K562 (cell line): ENCODE measurements at regions not wholly inside any gene's neighbourhood (a gene's known extent, or its start where the extent isn't known, plus 50 kb on each side); places are given as distances from the start of the nearest gene placed in this dataset.

Experiments used
- ATAC-seq: fragments of 200-7000 bp; cut with Tn5 transposase; 3 replicates; pipeline ENCODE4 v1.9.1; 2020; ENCODE audit warnings: moderate library complexity
- BruUV-seq: library from RNA; stranded (reverse); fragments of 400-500 nt; replicated peaks from 2 replicates; lab custom pipeline; 2021; lab: Mats Ljungman, UMichigan
- CTCF ChIA-PET: fragments of 300-600 bp; formaldehyde crosslinking; extraction: SDS; loops from one replicate; lab custom pipeline; 2021; ENCODE audit warnings: low intra/inter-chr PET ratio; lab: Yijun Ruan, JAX
- POLR2A ChIA-PET: fragments of 300-600, 350-650 bp; sonication (Branson Sonifier 250); formaldehyde crosslinking; extraction: SDS; loops from one replicate; lab custom pipeline; 2021; ENCODE audit warnings: antibody characterized with exemption, inconsistent platforms; lab: Yijun Ruan, JAX
- DNase-seq, 4 experiments: peaks; one replicate each; pipeline versions ENCODE4 v3.0.0 to v3.0.0-alpha.2; 2011 to 2018; ENCODE audit warnings: low spot score in 3 of 4, mixed read lengths in 3 of 4; ENCODE audit errors: extremely low read depth in 1 of 4
- FAIRE-seq: peaks from 2 replicates; lab custom pipeline; 2011; peaks lifted over from hg19 to GRCh38; lab: Jason Lieb, UNC
- H2AFZ ChIP-seq: 2 replicates; pipeline ENCODE4 v1.6.0; 2011; ENCODE audit warnings: low read depth, low read length, control low read depth, inconsistent platforms
- H3K27ac ChIP-seq: fragments of 200-600 bp; 3 replicates; pipeline ENCODE4 v1.8.0; 2011; ENCODE audit warnings: low read depth, mild to moderate bottlenecking, control low read depth, inconsistent platforms, low read length, moderate library complexity, mixed read lengths; ENCODE audit errors: extremely low read depth
- H3K27me3 ChIP-seq, 2 experiments: fragments of 300-600 bp in 1 of 2; 2 replicates in 1 of 2; 3 replicates in 1 of 2; pipeline versions ENCODE4 v1.6.0 to v1.8.0; 2011; ENCODE audit warnings: inconsistent platforms in 2 of 2, low read length in 2 of 2, mild to moderate bottlenecking in 1 of 2, mixed read lengths in 1 of 2, moderate library complexity in 1 of 2; ENCODE audit not compliant: control insufficient read depth in 2 of 2, insufficient read depth in 2 of 2
- H3K36me3 ChIP-seq: fragments of 300-600 bp; 3 replicates; pipeline ENCODE4 v1.8.0; 2011; ENCODE audit warnings: mild to moderate bottlenecking, low read length, inconsistent platforms; ENCODE audit not compliant: control insufficient read depth, insufficient read depth
- H3K4me1 ChIP-seq, 2 experiments: fragments of 200-600 bp in 1 of 2; replicated peaks in 1 of 2; 2 replicates in 1 of 2; 3 replicates in 1 of 2; pipeline versions ENCODE4 v1.5.1 to v1.8.0; 2011; ENCODE audit warnings: inconsistent platforms in 2 of 2, low read length in 2 of 2, mild to moderate bottlenecking in 1 of 2, mixed read lengths in 1 of 2, moderate library complexity in 1 of 2; ENCODE audit not compliant: control insufficient read depth in 2 of 2, insufficient read depth in 2 of 2
- H3K4me2 ChIP-seq: 2 replicates; pipeline ENCODE4 v1.6.1; 2011; ENCODE audit warnings: low read length, control low read depth, inconsistent platforms, mixed read lengths; ENCODE audit not compliant: insufficient read depth
- H3K4me3 ChIP-seq: fragments of 200-600 bp; sonication (generic), shearing (Covaris generic); 2 replicates; pipeline ENCODE4 v1.5.1; 2016; ENCODE audit warnings: control low read depth, inconsistent platforms
- H3K79me2 ChIP-seq: fragments of 200-600 bp; 3 replicates; pipeline ENCODE4 v1.8.0; 2011; ENCODE audit warnings: low read length, inconsistent platforms; ENCODE audit not compliant: control insufficient read depth, insufficient read depth
- H3K9ac ChIP-seq, 2 experiments: 2 replicates each; pipeline versions ENCODE4 v1.6.0 to v1.6.1; 2011; ENCODE audit warnings: low read depth in 2 of 2, low read length in 2 of 2, control low read depth in 1 of 2, inconsistent platforms in 1 of 2, mild to moderate bottlenecking in 1 of 2, mixed read lengths in 1 of 2; ENCODE audit not compliant: insufficient read depth in 1 of 2
- H3K9me1 ChIP-seq: one replicate; pipeline ENCODE4 v1.6.0; 2011; ENCODE audit warnings: inconsistent platforms, mild to moderate bottlenecking, low read length, moderate library complexity; ENCODE audit not compliant: control insufficient read depth, insufficient read depth
- H3K9me3 ChIP-seq: replicated peaks from 2 replicates; pipeline ENCODE4 v1.5.1; 2011; ENCODE audit warnings: low read depth, low read length, inconsistent platforms; ENCODE audit not compliant: control insufficient read depth, insufficient read depth
- H4K20me1 ChIP-seq: replicated peaks from 2 replicates; pipeline ENCODE4 v1.6.1; 2011; ENCODE audit warnings: low read length, inconsistent platforms, mixed read lengths; ENCODE audit not compliant: control insufficient read depth, insufficient read depth
- CBFB ChIP-seq: sonication (generic); formaldehyde crosslinking; IDR thresholded peaks from 2 replicates; pipeline ENCODE4 v1.4.0; 2020; ENCODE audit warnings: mild to moderate bottlenecking, missing genetic modification reagents
- CCAR2 ChIP-seq: fragments of 200-400 bp; formaldehyde crosslinking; IDR thresholded peaks from 2 replicates; pipeline ENCODE4 v1.6.1; 2017; ENCODE audit warnings: mild to moderate bottlenecking, low read depth, low read length
- E2F3 ChIP-seq: fragments of 250-450 bp; sonication (Bioruptor Pico); IDR thresholded peaks from 2 replicates; pipeline ENCODE4 v1.4.0; 2020; ENCODE audit warnings: mild to moderate bottlenecking
- HNRNPLL ChIP-seq: fragments of 200-400 bp; formaldehyde crosslinking; IDR thresholded peaks from 2 replicates; pipeline ENCODE4 v1.6.1; 2017; ENCODE audit warnings: low read length, low read depth, mild to moderate bottlenecking; ENCODE audit not compliant: poor library complexity, severe bottlenecking
- IFI16 ChIP-seq: fragments of 250-450 bp; sonication (Bioruptor Pico); IDR thresholded peaks from 2 replicates; pipeline ENCODE4 v2.1.2; 2022; ENCODE audit warnings: mild to moderate bottlenecking, inconsistent platforms
- JUNB ChIP-seq: fragments of 450-650 bp; formaldehyde crosslinking; conservative IDR thresholded peaks from 2 replicates; pipeline ENCODE4 v1.4.0; 2020; ENCODE audit warnings: mild to moderate bottlenecking
- KLF6 ChIP-seq: fragments of 250-450 bp; sonication (Bioruptor Pico); IDR thresholded peaks from 2 replicates; pipeline ENCODE4 v1.4.0; 2020; ENCODE audit warnings: mild to moderate bottlenecking, moderate library complexity, borderline replicate concordance
- RBM39 ChIP-seq: fragments of 200-400 bp; formaldehyde crosslinking; optimal IDR thresholded peaks from 2 replicates; pipeline ENCODE3; 2018; ENCODE audit warnings: low read depth, low read length
- SIX5 ChIP-seq, 2 experiments: IDR thresholded peaks; 2 replicates each; pipeline ENCODE4 v1.6.1; 2011; ENCODE audit warnings: low read length in 2 of 2, borderline replicate concordance in 1 of 2, low read depth in 1 of 2, mild to moderate bottlenecking in 1 of 2, moderate library complexity in 1 of 2; ENCODE audit not compliant: insufficient read depth in 1 of 2
- TAF15 ChIP-seq: fragments of 200-400 bp; formaldehyde crosslinking; IDR thresholded peaks from 2 replicates; pipeline ENCODE4 v1.6.1; 2017; ENCODE audit warnings: mild to moderate bottlenecking, low read depth, low read length, moderate library complexity
- XRCC4 ChIP-seq: IDR thresholded peaks from one replicate; pipeline ENCODE4 v1.6.1; 2011; ENCODE audit not compliant: insufficient read depth, insufficient read length; ENCODE audit errors: extremely low read depth
- ZNF165 ChIP-seq: fragments of 250-450 bp; sonication (Bioruptor Pico); IDR thresholded peaks from 2 replicates; pipeline ENCODE4 v1.4.0; 2020; ENCODE audit warnings: borderline replicate concordance
- ZNF239 ChIP-seq: fragments of 250-450 bp; sonication (Bioruptor Pico); IDR thresholded peaks from 2 replicates; pipeline ENCODE4 v1.4.0; 2020; ENCODE audit warnings: mild to moderate bottlenecking
- WGBS: fragments of 100-300 bp; shearing (Covaris generic); methylation state at CpG from one replicate; pipeline ENCODE4 v1.1.6; 2016; ENCODE audit warnings: low coverage, mixed read lengths; ENCODE audit not compliant: insufficient coverage; ENCODE audit errors: missing lambda C conversion rate; 5-methylcytosine and 5-hydroxymethylcytosine counted together
- in situ Hi-C: fragments of 300-500 bp; cut with MboI; formaldehyde crosslinking; loops from 4 replicates; pipeline ENCODE4 v1.15.0; 2018; ENCODE audit warnings: inconsistent platforms, mixed read lengths
- intact Hi-C: fragments of 100-400 bp; cut with micrococcal nuclease; formaldehyde crosslinking; loops from 2 replicates; pipeline ENCODE4 v1.14.2; 2022
- TF ChIP-seq, protein P1 (sequence below): fragments of 450-650 bp; IDR thresholded peaks from 2 replicates; pipeline ENCODE4 v1.7.0; 2016; ENCODE audit warnings: borderline replicate concordance
- TF ChIP-seq, protein P2 (sequence below): fragments of 250-450 bp; sonication (Bioruptor Pico); IDR thresholded peaks from 2 replicates; pipeline ENCODE4 v1.4.0; 2020

DNA sequence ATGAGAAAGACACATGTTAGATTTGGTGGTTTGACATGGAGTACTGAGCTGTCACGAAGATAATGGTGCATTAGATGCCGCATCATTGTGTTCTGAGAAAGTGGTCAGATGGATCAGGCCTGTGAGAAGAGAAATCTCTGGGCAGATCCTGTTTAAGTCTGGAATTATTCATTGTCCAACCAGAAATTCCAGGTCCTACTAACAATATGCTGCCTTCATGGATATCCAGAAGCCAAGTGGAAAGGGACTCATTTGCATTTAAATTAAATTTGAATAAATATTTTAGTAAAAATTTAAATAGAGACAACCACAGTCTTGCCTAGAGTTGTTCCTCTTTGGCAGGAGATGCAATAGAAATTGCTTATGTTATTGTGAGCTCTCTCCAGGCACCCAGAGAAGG is 330.5 kb upstream of the TMEM132C start:
- ATAC-seq = no peak
- no peak overlapping the region for H3K4me2 ChIP-seq
- no peaks in the 10 kb centered on the region for H3K79me2 ChIP-seq
- H3K36me3 ChIP-seq = no peaks in the 10 kb centered on the region
- WGBS = 0% methylated on average over 2 of the region's 2 CpGs
- DNase-seq = no peak
- H3K27me3 ChIP-seq = no peaks in the 10 kb centered on the region
- ChIA-PET CTCF (no interaction called here), POLR2A (no interaction called here)
- no peak overlapping the region for H3K9ac ChIP-seq
- TF ChIP-seq KLF6 = no peak
- TF ChIP-seq JUNB = no peak
- no peak for TF ChIP-seq CCAR2
- TF ChIP-seq, protein P1, sequence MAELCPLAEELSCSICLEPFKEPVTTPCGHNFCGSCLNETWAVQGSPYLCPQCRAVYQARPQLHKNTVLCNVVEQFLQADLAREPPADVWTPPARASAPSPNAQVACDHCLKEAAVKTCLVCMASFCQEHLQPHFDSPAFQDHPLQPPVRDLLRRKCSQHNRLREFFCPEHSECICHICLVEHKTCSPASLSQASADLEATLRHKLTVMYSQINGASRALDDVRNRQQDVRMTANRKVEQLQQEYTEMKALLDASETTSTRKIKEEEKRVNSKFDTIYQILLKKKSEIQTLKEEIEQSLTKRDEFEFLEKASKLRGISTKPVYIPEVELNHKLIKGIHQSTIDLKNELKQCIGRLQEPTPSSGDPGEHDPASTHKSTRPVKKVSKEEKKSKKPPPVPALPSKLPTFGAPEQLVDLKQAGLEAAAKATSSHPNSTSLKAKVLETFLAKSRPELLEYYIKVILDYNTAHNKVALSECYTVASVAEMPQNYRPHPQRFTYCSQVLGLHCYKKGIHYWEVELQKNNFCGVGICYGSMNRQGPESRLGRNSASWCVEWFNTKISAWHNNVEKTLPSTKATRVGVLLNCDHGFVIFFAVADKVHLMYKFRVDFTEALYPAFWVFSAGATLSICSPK = no peak
- no peak for TF ChIP-seq RBM39
- no peak for TF ChIP-seq HNRNPLL
- TF ChIP-seq CBFB (CRISPR knock-in tag) = no peak
- no peak for TF ChIP-seq ZNF239
- TF ChIP-seq, protein P2, sequence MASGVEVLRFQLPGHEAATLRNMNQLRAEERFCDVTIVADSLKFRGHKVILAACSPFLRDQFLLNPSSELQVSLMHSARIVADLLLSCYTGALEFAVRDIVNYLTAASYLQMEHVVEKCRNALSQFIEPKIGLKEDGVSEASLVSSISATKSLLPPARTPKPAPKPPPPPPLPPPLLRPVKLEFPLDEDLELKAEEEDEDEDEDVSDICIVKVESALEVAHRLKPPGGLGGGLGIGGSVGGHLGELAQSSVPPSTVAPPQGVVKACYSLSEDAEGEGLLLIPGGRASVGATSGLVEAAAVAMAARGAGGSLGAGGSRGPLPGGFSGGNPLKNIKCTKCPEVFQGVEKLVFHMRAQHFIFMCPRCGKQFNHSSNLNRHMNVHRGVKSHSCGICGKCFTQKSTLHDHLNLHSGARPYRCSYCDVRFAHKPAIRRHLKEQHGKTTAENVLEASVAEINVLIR = no peak
- no peak for TF ChIP-seq TAF15
- no peak for TF ChIP-seq IFI16 (CRISPR knock-in tag)
- no peak for TF ChIP-seq XRCC4
- TF ChIP-seq E2F3 (CRISPR knock-in tag) = no peak
- no peak for TF ChIP-seq SIX5 (IDR thresholded peaks at IDR 0.05; ENCODE audit: borderline replicate concordance in 1 of 2, insufficient read depth in 1 of 2, low read depth in 1 of 2, low read length in 2 of 2)
- TF ChIP-seq ZNF165 (CRISPR knock-in tag) = no peak
- H4K20me1 ChIP-seq = no peaks in the 10 kb centered on the region
- H3K4me1 ChIP-seq = no peaks in the 10 kb centered on the region
- in situ Hi-C loops (no loop called here), intact Hi-C loops (no loop called here)
- no peaks in the 10 kb centered on the region for H3K9me1 ChIP-seq
- no peak overlapping the region for H3K4me3 ChIP-seq
- no peak overlapping the region for H3K27ac ChIP-seq
- H3K9me3 ChIP-seq = no peaks in the 10 kb centered on the region; the same call in 1 of the 2 replicates
- FAIRE-seq = no peak
- no TSS peak for BruUV-seq
- no peak overlapping the region for H2AFZ ChIP-seq
